CD4-positive, alpha-beta T cell (primary cell): ENCODE measurements at regions not wholly inside any gene's neighbourhood (a gene's known extent, or its start where the extent isn't known, plus 50 kb on each side); places are given as distances from the start of the nearest gene placed in this dataset.

ENCODE experiments used
- ATAC-seq: fragments of 200-7000 bp; cut with Tn5 transposase; one replicate; pipeline ENCODE4 v1.10.0; 2022; ENCODE audit warnings: mild to moderate bottlenecking; ENCODE audit not compliant: poor library complexity
- CTCF ChIA-PET: fragments of 350-600 bp; sonication (Branson Sonifier 250); formaldehyde crosslinking; loops from one replicate; lab custom pipeline; 2021; ENCODE audit warnings: antibody characterized with exemption, inconsistent platforms; lab: Charles Lee
- POLR2A ChIA-PET: fragments of 350-600 bp; sonication (Branson Sonifier 250); formaldehyde crosslinking; loops from one replicate; lab custom pipeline; 2021; ENCODE audit warnings: antibody characterized with exemption, inconsistent platforms; lab: Charles Lee
- DNase-seq, 14 experiments: peaks; one replicate each; pipeline ENCODE4 v3.0.0-alpha.2; 2013 to 2020; ENCODE audit warnings: mixed read lengths in 2 of 14
- H3K27ac ChIP-seq, 2 donors: one replicate each; pipeline versions ENCODE4 v1.5.1 to v1.7.0; 2013; ENCODE audit warnings: low read length in 2 of 2, low read depth in 1 of 2, mild to moderate bottlenecking in 1 of 2
- H3K27me3 ChIP-seq, 2 experiments: 1 replicate in 1 of 2; 2 replicates in 1 of 2; pipeline versions ENCODE4 v1.6.1 to v1.7.0; 2013; ENCODE audit warnings: low read length in 2 of 2, control low read depth in 1 of 2, mild to moderate bottlenecking in 1 of 2, moderate library complexity in 1 of 2; ENCODE audit not compliant: insufficient read depth in 2 of 2, control insufficient read depth in 1 of 2
- H3K36me3 ChIP-seq: one replicate; pipeline ENCODE4 v1.6.1; 2013; ENCODE audit warnings: low read length, control low read depth; ENCODE audit not compliant: insufficient read depth
- H3K4me1 ChIP-seq: one replicate; pipeline ENCODE4 v1.6.1; 2013; ENCODE audit warnings: low read length, control low read depth; ENCODE audit not compliant: insufficient read depth
- H3K4me3 ChIP-seq: one replicate; pipeline ENCODE4 v1.5.1; 2013; ENCODE audit warnings: mild to moderate bottlenecking, low read length, moderate library complexity
- H3K9me3 ChIP-seq, 2 experiments: 1 replicate in 1 of 2; 2 replicates in 1 of 2; pipeline versions ENCODE4 v1.6.1 to v1.7.0; 2013; ENCODE audit warnings: low read length in 2 of 2, mild to moderate bottlenecking in 2 of 2, control low read depth in 1 of 2, moderate library complexity in 1 of 2; ENCODE audit not compliant: control insufficient read depth in 1 of 2, insufficient read depth in 1 of 2
- H3K27ac Mint-ChIP-seq: one replicate; pipeline ENCODE4 v1.8.0; 2020; ENCODE audit warnings: mixed read lengths
- H3K27me3 Mint-ChIP-seq: one replicate; pipeline ENCODE4 v1.8.0; 2021; ENCODE audit warnings: mixed read lengths
- H3K36me3 Mint-ChIP-seq: one replicate; pipeline ENCODE4 v1.8.0; 2021; ENCODE audit warnings: low read depth, mixed read lengths
- H3K4me1 Mint-ChIP-seq: one replicate; pipeline ENCODE4 v1.8.0; 2021; ENCODE audit warnings: low read depth, mixed read lengths
- H3K4me3 Mint-ChIP-seq: one replicate; pipeline ENCODE4 v1.8.0; 2020; ENCODE audit warnings: mild to moderate bottlenecking, mixed read lengths
- H3K9me3 Mint-ChIP-seq: one replicate; pipeline ENCODE4 v1.8.0; 2020; ENCODE audit warnings: mixed read lengths
- CTCF ChIP-seq: fragments of 200-600 bp; IDR thresholded peaks from one replicate; pipeline ENCODE4 v1.8.0; 2022; ENCODE audit warnings: antibody characterized with exemption, mild to moderate bottlenecking
- intact Hi-C, 2 experiments: fragments of 100-400 bp; cut with DNase I in 1 of 2; cut with micrococcal nuclease in 1 of 2; formaldehyde crosslinking; loops; one replicate each; pipeline versions ENCODE4 v1.15.1 to v1.9.0; 2023 to 2025; cut with DNase I, micrococcal nuclease

- POLR2A ChIA-PET, result no interaction called here
- no peaks in the 10 kb centered on the region for H3K9me3 ChIP-seq
- no peak for ATAC-seq
- no peaks in the 10 kb centered on the region for H3K9me3 Mint-ChIP-seq
- no peaks in the 10 kb centered on the region for H3K36me3 Mint-ChIP-seq
- no peaks in the 10 kb centered on the region for H3K27me3 Mint-ChIP-seq
- H3K4me1 Mint-ChIP-seq, result no peaks in the 10 kb centered on the region
- intact Hi-C loops, result no loop called here
- TF ChIP-seq CTCF, result no peak
- H3K4me3 ChIP-seq, result no peak overlapping the region
- CTCF ChIA-PET, result no interaction called here
- no peak overlapping the region for H3K27ac Mint-ChIP-seq
- no peak overlapping the region for H3K27ac ChIP-seq
- H3K4me3 Mint-ChIP-seq, result no peak overlapping the region
- H3K4me1 ChIP-seq, result no peaks in the 10 kb centered on the region
- DNase-seq, result no peak
- no peaks in the 10 kb centered on the region for H3K36me3 ChIP-seq
- no peaks in the 10 kb centered on the region for H3K27me3 ChIP-seq
Observed at GRCh38 chr3:61444782-61445181, 116.6 kb upstream of the PTPRG start.

DNA sequence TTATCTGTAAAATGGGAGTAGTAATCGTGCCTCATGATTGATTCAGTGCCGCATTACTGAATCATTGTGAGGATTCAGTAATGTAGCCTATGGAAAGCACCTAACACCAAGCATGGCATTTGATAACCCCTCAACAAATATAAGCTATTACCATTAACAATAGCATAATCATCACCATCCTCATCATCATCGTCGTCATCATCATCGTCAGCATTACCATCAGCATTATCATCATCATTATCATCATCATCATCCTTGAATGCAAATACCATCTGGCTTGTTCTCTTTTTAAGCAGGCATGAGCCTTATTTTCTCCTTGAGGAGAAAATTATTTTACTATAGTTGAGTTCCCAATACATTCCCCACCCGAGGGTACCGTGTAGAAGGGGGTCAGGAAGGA, 115.4 kb upstream of the PTPRG start:
- no peak overlapping the region for H3K27ac ChIP-seq
- DNase-seq (no peak), ATAC-seq (no peak)
- H3K4me1 Mint-ChIP-seq, result no peaks in the 10 kb centered on the region
- no peak overlapping the region for H3K4me3 ChIP-seq
- no peaks in the 10 kb centered on the region for H3K27me3 Mint-ChIP-seq
- no peak overlapping the region for H3K27ac Mint-ChIP-seq
- no peaks in the 10 kb centered on the region for H3K9me3 ChIP-seq
- no peak for TF ChIP-seq CTCF
- no peak overlapping the region for H3K4me3 Mint-ChIP-seq
- CTCF ChIA-PET, result no interaction called here
- H3K27me3 ChIP-seq, result no peaks in the 10 kb centered on the region
- no peaks in the 10 kb centered on the region for H3K4me1 ChIP-seq
- POLR2A ChIA-PET, result no interaction called here
- H3K36me3 ChIP-seq, result no peaks in the 10 kb centered on the region
- no peaks in the 10 kb centered on the region for H3K36me3 Mint-ChIP-seq
- H3K9me3 Mint-ChIP-seq, result no peaks in the 10 kb centered on the region
- intact Hi-C loops, result no loop called here

GRCh38 chr3:61446341-61446740, 115.0 kb upstream of the PTPRG start:
- H3K9me3 Mint-ChIP-seq, result no peaks in the 10 kb centered on the region
- Histone ChIP-seq H3K27me3 (no peaks in the 10 kb centered on the region), H3K9me3 (no peaks in the 10 kb centered on the region), H3K4me3 (no peak overlapping the region), H3K36me3 (no peaks in the 10 kb centered on the region), H3K4me1 (no peaks in the 10 kb centered on the region), H3K27ac (no peak overlapping the region)
- ATAC-seq (no peak), DNase-seq (no peak)
- TF ChIP-seq CTCF, result no peak
- intact Hi-C loops, result no loop called here
- no peak overlapping the region for H3K27ac Mint-ChIP-seq
- no peaks in the 10 kb centered on the region for H3K4me1 Mint-ChIP-seq
- CTCF ChIA-PET, result no interaction called here
- H3K36me3 Mint-ChIP-seq, result no peaks in the 10 kb centered on the region
- POLR2A ChIA-PET, result no interaction called here
- H3K4me3 Mint-ChIP-seq, result no peak overlapping the region
- no peaks in the 10 kb centered on the region for H3K27me3 Mint-ChIP-seq
